Ecto neural progenitor cell (in vitro differentiated cells): ENCODE measurements at regions not wholly inside any gene's neighbourhood (a gene's known extent, or its start where the extent isn't known, plus 50 kb on each side); places are given as distances from the start of the nearest gene placed in this dataset.

Source experiments
- DNase-seq: peaks from one replicate; pipeline ENCODE4 v3.0.0-alpha.2; 2018; ENCODE audit warnings: low spot score

GRCh38 chr2:236654496-236654895, 84.9 kb downstream of the ACKR3 start:
- DNase-seq: peak; percentile 24

GRCh38 chr2:236656166-236656565, 86.5 kb downstream of the ACKR3 start:
- DNase-seq: peak; percentile 18

GRCh38 chr2:236656721-236657120, 87.1 kb downstream of the ACKR3 start:
- DNase-seq: peak; percentile 28

GRCh38 chr2:236657215-236657614, 87.6 kb downstream of the ACKR3 start:
- DNase-seq: peak; percentile 33

- peak; percentile 32 for DNase-seq
Measured at GRCh38 chr2:236657801-236658200, 88.2 kb downstream of the ACKR3 start.

- peak; percentile 22 for DNase-seq
Measured at GRCh38 chr2:236658974-236659757, 89.5 kb downstream of the ACKR3 start.

- DNase-seq: peak; percentile 24
Measured at GRCh38 chr2:236659758-236660150, 90.1 kb downstream of the ACKR3 start.

- peak; percentile 41 for DNase-seq
Measured at GRCh38 chr2:236661061-236661761, 91.6 kb downstream of the ACKR3 start.

- DNase-seq: no peak
Measured at GRCh38 chr2:236661762-236662110, 92.1 kb downstream of the ACKR3 start.

GRCh38 chr2:236662231-236663185, 92.9 kb downstream of the ACKR3 start:
- DNase-seq: peak; percentile 16

GRCh38 chr2:236663287-236664101, 93.9 kb downstream of the ACKR3 start:
- DNase-seq: peak; percentile 19

GRCh38 chr2:236664136-236664535, 94.5 kb downstream of the ACKR3 start:
- DNase-seq: peak; percentile 7

GRCh38 chr2:236665101-236665500, 95.5 kb downstream of the ACKR3 start:
- DNase-seq: peak; percentile 14

GRCh38 chr2:236665572-236666118, 96.0 kb downstream of the ACKR3 start:
- peak; percentile 21 for DNase-seq

GRCh38 chr2:236666646-236667204, 97.1 kb downstream of the ACKR3 start:
- DNase-seq: peak; percentile 19

- DNase-seq: peak; percentile 30
Measured at GRCh38 chr2:236667526-236667925, 97.9 kb downstream of the ACKR3 start.

GRCh38 chr2:236668531-236668969, 98.9 kb downstream of the ACKR3 start:
- peak; percentile 30 for DNase-seq

GRCh38 chr2:236670235-236670620, 100.6 kb downstream of the ACKR3 start:
- DNase-seq: peak; percentile 24

- DNase-seq: peak; percentile 45
Measured at GRCh38 chr2:236671896-236672562, 102.4 kb downstream of the ACKR3 start.

GRCh38 chr2:236672606-236673005, 103.0 kb downstream of the ACKR3 start:
- no peak for DNase-seq
